Astrocyte of the cerebellum (primary cell): ENCODE measurements at regions not wholly inside any gene's neighbourhood (a gene's known extent, or its start where the extent isn't known, plus 50 kb on each side); places are given as distances from the start of the nearest gene placed in this dataset.

Source experiments
- DNase-seq: peaks from one replicate; pipeline ENCODE4 v3.0.0-alpha.2; 2011; ENCODE audit warnings: low read depth
- H3K4me3 ChIP-seq: 2 replicates; pipeline ENCODE4 v1.5.1; 2011; ENCODE audit warnings: mild to moderate bottlenecking, low read depth, low read length, moderate library complexity
- CTCF ChIP-seq: IDR thresholded peaks from 2 replicates; pipeline ENCODE4 v1.5.1; 2012; ENCODE audit warnings: low read length, low read depth, moderate library complexity, mild to moderate bottlenecking; ENCODE audit errors: missing control alignments
- in situ Hi-C: cut with HindIII; loops from 2 replicates; pipeline ENCODE4 v1.10.0; 2017; ENCODE audit warnings: low sequenced_read_pairs

DNA sequence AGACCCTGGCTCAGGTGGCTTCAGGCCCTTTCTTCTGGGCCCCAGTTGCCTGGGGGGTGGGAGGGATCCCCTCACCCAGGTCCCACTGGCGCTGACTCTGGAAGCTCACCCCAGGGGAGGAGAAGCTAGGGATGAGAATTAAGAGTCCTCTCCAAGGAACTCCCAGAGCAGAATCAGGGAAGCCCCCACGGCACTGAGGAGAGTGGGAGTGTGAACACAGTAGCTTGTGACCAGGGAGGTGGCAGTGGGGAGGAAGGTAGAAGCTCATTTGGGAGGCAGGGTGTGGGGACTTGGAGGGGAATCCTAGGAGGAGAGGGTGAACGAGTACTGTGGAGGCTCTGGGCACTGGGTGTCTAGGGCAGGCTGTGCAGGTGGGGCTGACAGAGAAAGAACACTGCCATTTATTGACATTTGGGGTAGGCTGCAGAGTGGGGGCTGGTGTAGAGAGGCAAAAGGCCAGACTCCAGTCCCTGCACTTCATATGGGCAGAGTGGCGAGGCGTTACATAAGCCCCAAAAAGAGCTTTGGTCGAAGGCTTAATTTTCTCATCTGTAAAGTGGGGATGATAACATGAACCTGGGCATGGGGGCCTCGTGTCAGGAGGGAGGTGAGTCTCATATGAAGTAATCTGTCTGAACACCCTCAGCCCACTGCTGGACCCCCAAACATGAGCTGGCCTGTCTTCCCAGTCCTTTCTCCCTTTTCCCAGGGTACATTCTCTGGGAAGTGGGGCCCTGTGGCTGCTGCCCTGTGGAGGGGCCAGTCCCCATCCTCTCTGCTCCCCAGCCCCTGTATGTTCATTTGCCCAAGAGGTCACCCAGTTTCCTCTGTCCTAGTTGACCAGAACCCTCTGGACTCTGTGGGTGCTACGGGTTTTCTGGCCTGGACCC lies 80.5 kb downstream of the VEGFA start:
- no peak for DNase-seq
- in situ Hi-C loops: no loop called here
- H3K4me3 ChIP-seq: no peak overlapping the region
- TF ChIP-seq CTCF: no peak

- TF ChIP-seq CTCF: no peak
- H3K4me3 ChIP-seq: no peak overlapping the region
- peak; percentile 22 for DNase-seq
- in situ Hi-C loops: no loop called here
Measured at GRCh38 chr6:43849844-43850243, 79.8 kb downstream of the VEGFA start.

GRCh38 chr6:43848671-43849391 lies 78.8 kb downstream of the VEGFA start:
- TF ChIP-seq CTCF: no peak
- in situ Hi-C loops: no loop called here
- no peak overlapping the region for H3K4me3 ChIP-seq
- no peak for DNase-seq

DNA sequence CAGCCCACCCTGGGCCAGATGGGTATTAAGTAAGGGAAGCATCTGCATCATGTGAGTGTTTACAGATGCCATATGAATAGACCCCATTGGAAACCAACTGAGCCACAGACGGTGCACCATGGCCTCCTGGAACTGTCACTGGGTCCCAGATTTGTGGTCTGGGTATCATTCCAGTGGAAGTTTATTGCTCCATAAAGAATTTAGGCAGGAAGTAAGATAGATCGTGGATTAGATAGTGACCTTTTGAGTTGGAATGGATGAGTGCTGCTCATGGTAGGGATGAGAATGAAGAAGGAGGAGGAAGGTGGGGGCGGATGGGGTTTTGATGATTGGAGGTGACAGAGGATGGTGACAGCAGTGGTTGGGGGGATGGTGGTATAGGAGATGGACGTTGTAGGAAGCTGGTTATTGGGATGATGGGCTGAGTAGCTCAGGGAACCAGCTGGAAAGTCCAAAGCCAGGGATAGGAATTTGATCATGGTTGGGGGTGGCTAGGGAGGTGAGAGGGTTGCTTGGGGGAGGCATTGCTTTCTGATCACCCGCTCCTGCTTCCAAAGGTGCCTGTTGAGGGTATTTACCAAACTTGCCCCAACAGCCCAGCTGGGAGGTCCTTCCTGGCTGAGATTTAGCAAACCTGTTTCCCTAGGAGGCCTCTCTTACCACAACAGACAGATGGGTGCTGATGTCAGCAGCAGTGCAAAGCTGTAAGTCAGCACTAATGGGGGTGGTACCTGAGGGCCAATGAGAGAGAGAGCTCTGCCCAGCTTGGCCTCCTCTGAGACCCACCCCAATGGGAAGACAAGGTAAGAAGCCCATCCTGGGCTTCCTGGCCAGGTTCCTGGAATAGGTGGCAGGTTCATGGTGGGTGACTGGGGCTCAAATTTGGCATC lies 78.0 kb downstream of the VEGFA start:
- in situ Hi-C loops: no loop called here
- TF ChIP-seq CTCF: no peak
- no peak for DNase-seq
- H3K4me3 ChIP-seq: no peak overlapping the region

DNA sequence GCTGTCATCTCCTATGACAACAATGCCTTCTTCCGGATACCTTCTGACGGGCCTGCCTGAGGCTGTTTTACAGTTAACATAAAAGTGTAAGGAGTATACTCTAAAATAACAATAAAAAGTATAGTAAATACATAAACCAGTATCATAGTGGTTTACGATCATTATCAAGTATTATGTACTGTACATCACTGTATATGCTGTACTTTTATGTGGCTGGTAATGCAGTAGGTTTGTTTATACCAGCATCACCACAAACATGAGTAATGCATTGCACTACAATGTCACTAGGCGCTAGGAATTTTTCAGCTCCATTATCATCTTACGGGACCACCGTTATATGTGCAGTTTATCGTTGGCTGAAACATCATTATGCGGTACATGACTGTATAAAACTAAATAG lies 76.5 kb downstream of the VEGFA start:
- peak; percentile 11 for DNase-seq
- no peak for TF ChIP-seq CTCF
- no peak overlapping the region for H3K4me3 ChIP-seq
- in situ Hi-C loops: no loop called here

GRCh38 chr6:43845646-43846045 lies 75.6 kb downstream of the VEGFA start:
- no peak overlapping the region for H3K4me3 ChIP-seq
- DNase-seq: no peak
- in situ Hi-C loops: no loop called here
- no peak for TF ChIP-seq CTCF
